ENCODE measurements at regions not wholly inside any gene's neighbourhood (a gene's known extent, or its start where the extent isn't known, plus 50 kb on each side); places are given as distances from the start of the nearest gene placed in this dataset.
A peak's percentile ranks its signal among the peaks of the same experiment; 100 is the strongest.
"Not testable (repeated sequence)": the region's sequence is repeated elsewhere in the genome, so short reads cannot be mapped to it uniquely, and the experiment has no call there.

DNA sequence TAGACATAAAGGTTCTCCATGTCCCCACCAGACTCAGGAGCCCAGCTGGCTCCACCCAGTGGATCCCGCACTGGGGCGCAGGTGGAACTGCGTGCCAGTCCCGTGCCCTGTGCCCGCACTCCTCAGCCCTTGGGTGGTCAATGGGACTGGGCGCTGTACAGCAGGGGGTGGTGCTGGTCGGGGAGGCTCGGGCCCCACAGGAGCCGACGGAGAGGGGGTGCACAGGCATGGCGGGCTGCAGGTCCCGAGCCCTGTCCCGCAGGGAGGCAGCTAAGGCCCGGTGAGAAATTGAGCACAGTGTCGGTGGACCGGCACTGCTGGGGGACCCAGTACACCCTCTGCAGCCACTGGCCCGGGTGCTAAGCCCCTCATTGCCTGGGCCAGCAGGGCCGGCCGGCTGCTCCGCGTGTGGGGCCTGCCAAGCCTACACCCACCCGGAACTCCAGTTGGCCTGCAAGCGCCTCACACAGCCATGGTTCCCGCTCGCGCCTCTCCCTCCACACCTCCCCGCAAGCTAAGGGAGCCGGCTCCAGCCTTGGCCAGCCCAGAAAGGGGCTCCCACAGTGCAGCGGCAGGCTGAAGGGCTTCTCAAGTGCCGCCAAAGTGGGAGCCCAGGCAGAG is 832.9 kb downstream of the CENPC start:
- not testable (repeated sequence) for DNase-seq (ENCODE audit: low read depth in 2 of 2)

DNA sequence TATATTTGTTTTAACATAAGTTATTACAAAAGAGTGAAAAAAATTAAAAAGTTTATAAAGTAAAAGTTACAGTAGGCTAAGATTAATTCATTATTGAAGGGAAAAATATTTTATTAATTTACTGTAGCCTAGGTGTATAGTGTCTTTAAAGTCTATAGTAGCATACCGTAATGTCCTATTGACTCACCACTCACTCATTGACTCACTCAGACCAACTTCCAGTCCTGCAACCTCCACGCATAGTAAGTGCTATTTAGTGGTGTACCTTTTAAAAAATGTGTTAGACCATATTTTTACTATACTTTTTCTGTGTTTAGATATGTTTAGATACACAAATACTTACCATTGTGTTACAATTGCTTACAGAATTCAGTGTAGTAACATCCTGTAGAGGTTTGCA is 841.1 kb downstream of the CENPC start:
- DNase-seq (ENCODE audit: low read depth in 2 of 2) = no peak

DNA sequence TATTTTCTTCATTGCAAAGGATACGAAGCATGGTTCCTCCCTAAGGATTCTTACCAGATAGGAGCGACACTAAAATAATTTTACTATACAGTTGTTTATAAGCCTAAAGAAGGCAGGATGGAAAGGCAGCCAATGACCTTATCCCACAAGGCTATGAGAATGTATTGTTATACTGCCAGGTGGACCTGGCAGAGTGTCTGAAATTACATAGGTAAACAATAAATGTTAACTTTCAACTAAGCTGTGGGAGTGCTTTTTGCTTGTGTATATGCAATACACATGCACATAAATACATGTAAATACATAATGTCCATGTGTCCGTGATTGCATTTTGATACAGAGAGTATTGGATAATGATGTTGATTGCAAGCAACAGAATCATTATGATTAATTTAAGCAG is 850.6 kb downstream of the CENPC start:
- DNase-seq (ENCODE audit: low read depth in 2 of 2) = no peak

DNA sequence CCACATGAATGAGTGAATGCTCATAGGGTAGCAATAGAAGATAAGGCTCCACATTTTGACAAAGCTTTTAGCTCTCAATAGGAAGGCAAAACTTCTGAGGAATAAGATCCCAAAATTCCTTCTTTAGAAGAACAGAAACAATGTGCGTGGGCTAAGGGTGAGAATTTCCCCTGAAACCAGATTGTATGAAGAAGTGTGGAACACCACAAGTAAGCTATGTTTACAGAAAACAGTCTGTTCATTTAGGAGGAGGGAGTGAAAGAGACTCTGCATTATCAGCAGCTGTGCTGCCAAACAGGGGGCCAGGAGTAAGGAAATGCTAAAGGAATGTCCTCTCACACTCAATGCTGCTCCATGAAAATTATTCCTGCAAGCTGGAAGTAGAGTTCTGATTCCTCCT is 851.6 kb downstream of the CENPC start:
- no peak for DNase-seq (ENCODE audit: low read depth in 2 of 2)

DNA sequence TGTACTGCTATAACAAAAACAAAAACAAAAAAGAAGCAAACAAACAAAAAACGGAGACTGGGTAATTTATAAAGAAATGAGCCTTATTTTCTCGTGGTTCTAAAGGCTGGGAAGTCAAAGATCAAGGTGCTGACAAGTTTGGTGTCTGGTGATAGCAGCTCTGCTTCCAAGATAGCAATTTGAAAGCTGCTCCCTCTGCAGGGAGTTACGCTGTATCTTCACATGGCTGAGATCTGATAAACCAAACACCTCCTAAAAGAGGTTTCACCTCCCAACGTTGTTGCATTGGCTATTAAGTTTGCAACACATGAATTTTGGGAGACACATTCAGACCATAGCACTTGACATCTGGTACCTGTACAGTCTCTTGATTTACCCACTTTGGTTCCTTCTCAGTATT is 854.2 kb downstream of the CENPC start:
- DNase-seq (ENCODE audit: low read depth in 2 of 2) = no peak

DNA sequence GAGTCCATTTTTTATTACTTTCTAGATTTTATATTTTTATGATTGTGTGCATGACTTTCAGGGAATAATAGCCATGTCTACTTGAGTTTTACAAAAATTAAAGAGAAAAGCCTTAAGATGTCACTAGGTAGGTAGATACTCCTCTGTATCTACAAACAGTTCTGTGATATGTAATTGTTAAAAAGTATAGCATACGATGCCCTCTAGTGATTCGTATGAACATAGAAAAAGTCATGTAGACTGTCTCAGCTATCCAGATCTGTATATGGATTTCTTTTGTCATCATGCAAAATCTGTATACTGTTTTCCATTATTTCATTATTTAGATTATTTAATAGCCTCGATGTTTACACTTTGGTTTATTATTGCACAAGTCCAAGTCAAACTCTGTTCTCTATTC is 856.6 kb downstream of the CENPC start:
- DNase-seq (ENCODE audit: low read depth in 2 of 2) = no peak

DNA sequence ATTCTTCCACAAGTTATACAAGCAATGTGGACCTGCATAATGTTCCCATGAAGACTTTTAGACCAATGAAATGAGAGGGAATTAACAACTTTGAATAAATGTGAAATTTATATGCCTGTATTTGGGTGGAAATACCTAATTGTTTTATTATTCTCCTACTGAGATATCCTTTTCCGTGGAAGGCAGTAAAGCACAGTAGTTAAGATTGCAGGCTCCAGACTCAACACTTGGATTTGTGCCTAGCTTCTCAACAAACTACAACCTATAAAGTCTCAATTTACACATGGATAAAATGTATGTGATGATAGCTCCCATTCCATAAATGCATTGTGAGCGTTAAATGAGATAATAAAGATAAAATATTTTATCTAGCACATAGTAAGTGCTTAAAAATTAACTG is 857.8 kb downstream of the CENPC start:
- no peak for DNase-seq (ENCODE audit: low read depth in 2 of 2)

DNA sequence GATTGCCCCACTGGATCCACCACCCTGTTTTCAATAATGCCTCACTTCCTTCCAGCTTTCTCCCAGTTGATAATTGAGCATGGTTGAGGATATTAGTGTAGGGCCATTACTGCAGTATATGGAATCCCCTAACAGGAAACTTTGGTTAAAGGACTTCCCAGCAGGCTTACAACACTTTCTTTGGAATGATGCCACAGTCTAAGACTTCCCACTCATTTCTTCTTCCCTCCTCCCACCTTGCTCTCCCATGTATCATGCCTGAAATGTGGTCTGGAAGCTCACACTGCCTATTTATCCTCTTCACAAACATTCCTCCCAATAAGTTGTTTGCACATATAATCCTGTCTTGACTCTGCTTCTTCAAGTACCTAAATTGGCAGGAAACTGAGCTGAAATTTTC is 863.3 kb downstream of the CENPC start:
- DNase-seq (ENCODE audit: low read depth in 2 of 2) = peak; percentile 3 to 9

DNA sequence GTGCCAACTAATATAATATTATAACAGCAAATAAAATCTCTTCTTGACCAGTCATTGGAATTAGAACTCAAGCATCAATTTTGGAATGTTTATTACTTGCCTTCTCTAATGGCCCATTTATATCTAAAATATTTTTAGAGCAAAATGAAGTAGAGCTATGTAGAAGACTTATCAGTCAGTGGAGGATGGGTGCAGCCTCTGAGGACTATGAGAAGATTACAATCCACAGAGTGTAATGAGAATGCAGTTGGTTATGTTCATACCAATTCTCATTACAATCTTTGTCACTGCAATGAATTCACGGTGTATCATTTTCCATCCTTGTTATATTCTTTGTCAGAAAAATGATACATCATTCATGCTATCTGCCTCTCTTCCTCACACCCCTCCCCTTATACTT is 878.1 kb downstream of the CENPC start:
- DNase-seq (ENCODE audit: low read depth in 2 of 2) = no peak

DNA sequence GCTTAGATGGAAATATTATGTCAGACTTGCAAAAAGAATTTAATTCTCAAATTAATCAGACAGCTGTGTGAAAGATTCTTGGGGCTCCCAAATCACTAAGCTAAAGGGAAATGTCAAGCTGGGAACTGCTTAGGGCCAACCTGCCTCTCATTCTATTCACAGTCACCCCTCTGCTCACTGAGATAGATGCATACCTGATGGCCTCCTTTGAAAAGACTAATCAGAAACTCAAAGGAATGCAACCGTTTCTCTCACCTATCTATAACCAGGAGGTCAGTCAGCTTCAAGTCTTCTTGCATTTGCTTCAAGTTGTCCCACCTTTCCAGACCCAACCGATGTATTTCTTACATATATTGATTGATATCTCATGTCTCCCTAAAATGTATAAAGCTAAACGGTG is 882.7 kb downstream of the CENPC start:
- DNase-seq (ENCODE audit: low read depth in 2 of 2) = no peak

DNA sequence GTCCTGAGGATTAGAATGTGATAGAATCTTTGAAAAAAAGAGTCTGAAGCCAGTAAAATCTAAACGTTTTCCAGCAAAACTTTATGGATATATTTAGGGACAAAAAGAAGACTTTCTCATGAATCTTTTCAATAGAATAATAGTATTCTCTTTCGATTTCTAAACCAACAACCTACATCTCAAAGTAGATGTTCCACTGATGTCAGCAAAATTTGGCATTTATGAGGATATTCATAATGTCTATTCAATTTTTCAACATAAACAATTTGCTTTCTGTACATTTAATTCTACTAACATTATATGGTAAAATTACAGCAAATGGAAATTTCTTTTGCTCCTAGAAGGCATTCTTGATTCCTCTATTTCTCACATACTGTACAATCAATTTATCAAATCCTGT is 886.5 kb downstream of the CENPC start:
- no peak for DNase-seq (ENCODE audit: low read depth in 2 of 2)

DNA sequence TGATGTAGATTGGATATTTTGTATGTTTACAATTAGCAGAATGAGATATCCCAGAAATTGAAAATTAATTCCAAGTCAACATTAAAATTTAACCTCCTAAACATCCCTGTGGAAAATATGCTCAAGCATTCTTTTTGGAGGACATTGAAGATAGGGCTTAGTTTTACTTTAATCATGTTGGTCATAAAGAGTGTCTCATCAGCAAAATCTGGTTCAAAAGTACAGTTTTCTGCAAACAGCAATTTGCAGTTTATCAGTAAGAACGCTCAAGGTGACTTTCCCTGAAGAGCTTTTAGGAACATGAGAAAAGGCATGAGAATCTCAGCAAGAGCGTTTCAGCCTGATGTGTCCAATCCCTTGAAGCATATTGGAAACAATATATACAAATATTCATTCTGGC is 889.8 kb downstream of the CENPC start:
- DNase-seq (ENCODE audit: low read depth in 2 of 2) = no peak

DNA sequence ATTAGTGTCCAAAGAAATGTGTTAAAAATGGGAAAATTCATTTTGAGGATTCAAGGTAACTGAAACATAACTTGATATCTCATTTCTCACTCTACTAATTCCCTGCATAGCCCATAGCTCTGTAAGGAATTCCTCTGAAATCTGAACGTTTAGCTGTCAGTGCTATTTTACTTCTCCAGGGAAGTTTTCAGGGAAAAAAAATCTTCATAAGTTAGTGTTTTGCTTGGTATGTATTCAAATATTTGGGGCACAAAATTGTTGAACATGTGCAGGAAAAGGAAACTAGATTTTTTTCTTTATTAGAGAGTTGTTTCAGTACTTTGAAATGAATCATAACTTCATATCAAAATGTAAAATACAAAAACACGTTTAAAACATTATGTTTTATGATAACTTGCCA is 891.4 kb downstream of the CENPC start:
- no peak for DNase-seq (ENCODE audit: low read depth in 2 of 2)

DNA sequence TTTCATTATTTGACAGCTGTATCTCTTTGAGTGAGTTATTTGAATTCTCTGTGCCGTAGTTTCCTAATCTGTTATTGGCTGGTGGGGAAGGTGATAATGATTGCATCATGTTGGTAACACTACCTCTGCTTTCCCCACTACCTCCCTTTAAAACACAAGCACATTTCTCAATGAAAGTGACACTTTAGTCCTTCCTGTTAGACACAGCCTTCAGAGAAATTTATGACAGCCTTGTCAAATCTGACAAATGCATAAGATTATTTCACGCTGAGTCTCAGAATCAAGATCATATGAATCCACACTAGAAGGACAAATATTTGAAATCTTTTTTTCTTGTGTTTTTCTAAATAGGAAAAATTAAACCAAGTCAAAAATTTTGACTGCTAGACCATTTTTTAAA is 896.1 kb downstream of the CENPC start:
- no peak for DNase-seq (ENCODE audit: low read depth in 2 of 2)

DNA sequence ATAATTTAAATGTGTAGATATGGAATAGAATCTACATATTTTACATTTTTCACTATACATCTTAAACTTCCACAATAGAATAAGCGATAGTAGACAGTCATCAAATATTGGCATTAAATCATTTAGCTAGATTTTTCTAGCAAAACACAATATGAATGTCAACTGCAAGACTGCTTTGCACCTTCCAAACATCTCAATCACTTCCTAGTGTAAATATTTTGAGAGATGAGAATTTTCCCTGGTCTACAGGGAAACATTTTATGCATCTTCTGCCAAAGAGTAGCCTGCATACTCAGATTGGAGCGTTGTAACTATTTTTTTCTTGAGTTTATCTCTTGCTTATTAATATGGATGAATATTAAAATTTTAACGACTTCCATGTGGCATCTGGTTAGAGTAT is 897.4 kb downstream of the CENPC start:
- DNase-seq (ENCODE audit: low read depth in 2 of 2) = no peak

DNA sequence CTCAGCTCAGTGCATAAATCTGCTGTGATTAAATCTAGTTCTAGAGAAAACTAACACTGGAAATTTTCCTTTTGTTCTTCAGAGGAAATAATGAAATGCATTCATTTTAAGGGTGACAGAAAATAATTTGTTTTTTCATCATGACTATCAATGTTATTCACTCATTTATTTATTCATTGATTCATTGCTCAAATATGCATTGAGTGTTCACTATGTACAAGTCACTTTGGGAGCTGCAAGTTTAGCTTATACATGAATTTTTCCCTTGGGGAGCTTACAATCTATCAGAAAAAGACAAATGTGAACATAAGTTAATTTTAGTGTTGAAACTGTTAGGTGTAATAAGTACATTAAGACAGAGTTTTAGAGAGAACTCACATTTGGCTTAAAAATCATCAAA is 897.8 kb downstream of the CENPC start:
- DNase-seq (ENCODE audit: low read depth in 2 of 2) = no peak

DNA sequence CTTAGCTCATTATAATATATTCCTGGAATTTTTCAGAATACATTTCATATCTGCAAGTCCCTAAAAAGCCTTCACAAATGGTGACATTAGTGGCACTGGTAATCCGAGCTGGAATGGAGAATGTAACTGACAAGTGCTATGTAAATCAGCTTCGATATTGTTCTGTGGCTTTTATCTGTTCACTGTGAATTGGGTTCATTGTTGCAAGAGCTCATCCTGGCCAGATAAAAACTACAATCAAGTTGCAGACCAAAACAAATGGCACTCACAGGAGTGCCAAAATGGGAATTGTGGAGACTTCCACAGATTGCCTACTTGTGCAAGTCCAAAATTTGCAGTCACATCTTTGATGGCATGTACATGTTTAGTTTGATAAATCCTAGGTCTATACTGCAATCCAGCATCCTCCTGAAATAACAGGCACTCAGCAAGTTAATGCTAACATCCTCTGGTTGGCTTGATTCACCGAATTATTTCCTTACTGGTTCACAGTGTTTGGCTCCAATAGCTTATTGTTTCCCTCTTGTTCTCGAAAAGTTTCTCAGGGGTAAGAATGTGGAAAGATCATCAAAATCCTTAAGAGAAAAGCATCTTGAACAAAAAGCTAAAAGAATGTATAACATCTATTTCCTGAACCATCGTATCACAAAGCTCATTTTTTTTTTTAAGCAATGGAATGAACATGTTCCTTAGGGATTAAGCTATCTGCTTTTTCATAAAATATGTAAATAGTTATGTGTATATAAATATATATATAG is 904.9 kb downstream of the CENPC start:
- DNase-seq (ENCODE audit: low read depth in 2 of 2) = no peak

DNA sequence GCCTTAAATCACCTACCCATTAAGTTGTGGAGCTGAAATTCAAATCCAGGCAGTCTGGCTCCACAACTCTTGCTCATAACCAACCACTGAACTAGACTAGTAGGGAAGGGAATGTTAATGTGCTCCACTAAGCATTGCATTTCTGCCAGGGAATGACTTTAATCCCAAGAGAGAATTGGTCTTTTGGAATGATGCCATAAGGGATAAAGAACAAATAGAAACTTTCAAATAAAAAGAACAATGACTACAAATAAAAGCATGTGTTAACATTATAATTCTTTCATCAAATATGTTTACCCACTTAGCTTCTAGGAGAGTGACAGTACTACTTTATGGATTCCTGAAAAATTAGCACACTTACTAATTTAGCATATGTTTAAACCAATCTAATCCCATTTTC is 905.9 kb downstream of the CENPC start:
- DNase-seq (ENCODE audit: low read depth in 2 of 2) = no peak

DNA sequence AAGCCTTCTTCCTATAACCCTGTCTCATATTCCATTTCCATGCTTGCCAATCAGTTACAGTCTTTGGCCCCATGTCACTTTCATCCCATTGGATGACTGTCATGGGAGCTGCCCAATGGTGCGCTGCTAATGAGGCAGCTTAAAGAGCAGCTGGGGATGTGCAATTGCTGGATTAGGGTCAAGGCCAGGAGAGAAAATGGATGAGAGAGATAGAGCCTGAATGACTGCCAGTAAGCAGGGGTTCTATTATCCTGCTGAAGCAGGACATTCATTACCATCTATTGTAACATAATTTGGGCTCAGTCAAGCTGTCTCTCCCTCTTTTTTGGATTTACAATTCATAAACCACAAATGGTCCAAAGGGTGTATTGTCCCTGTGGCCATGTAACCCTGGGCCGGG is 909.0 kb downstream of the CENPC start:
- DNase-seq (ENCODE audit: low read depth in 2 of 2) = no peak

DNA sequence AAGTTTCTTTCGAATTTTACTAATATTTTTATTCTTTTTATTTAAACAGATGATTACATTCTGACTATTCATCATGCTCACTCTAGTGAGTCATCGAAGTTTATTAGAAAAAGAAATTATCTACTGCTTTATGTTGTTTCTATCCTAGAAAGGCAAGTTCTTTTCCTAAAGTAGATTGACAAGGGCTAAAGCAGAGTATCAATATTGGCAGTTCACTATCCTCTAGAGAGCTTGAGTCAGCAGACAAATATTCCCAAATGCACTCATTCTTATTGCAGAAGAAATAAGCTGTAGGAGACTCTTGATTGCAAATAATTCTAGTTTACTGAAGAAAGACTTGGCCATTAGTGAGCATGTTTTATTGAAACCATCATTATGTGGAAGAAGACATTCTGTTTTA is 911.8 kb downstream of the CENPC start:
- no peak for DNase-seq (ENCODE audit: low read depth in 2 of 2)

DNA sequence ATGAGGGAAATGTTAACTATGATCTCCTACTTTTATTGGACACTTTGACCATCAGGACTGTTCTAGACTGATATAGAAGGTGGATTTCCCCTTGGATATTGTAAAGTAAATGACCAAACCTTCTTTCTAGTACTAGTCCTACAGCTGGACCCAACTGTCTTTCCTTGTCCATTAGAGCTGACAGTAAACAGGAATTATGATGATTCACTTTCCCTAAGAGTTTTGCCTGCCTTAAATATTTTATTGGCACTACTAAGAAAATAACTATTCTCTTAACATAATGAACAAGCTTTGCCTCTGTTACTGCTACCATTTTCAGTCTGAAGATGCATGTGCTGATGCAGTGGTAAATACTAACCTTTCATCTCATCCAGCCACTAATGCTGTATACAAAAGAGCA is 915.4 kb downstream of the CENPC start:
- DNase-seq (ENCODE audit: low read depth in 2 of 2) = no peak

DNA sequence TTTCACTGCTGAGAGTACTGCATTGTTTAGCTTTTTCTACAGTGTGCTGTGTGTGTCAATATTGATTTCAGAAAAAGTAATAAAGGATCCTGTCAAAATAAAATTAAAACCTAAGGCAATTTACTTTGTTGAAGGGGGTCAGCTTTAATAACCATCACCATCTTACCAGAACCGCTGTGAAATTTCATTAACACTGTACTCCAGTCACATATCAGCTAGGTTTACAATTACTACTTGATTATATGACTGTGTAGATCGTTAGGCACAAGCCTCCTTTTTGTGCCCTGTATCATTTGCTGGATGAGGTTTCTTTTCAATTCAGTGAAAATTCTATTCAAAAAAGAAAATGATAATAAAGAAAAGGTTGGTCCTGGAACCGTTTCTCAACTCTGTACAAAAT is 917.2 kb downstream of the CENPC start:
- no peak for DNase-seq (ENCODE audit: low read depth in 2 of 2)

DNA sequence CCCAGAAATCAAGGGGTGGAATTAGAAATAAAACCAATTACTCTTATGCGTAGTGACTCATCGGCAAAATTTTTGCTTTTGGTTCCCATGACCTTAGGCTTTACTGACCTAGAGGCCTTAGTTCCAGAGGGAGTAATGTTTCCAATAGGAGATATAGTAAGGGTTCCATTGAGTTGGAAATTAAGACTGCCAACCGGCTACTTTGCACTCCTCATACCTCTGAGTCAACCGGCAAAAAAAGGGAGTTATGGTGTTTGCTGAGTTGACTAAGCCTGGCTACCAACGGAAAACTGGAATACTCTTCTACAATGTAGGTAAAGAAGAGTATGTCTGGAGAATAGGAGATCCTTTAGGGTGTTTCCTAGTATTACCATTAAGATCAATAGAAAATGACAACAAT is 919.8 kb downstream of the CENPC start:
- no peak for DNase-seq (ENCODE audit: low read depth in 2 of 2)

DNA sequence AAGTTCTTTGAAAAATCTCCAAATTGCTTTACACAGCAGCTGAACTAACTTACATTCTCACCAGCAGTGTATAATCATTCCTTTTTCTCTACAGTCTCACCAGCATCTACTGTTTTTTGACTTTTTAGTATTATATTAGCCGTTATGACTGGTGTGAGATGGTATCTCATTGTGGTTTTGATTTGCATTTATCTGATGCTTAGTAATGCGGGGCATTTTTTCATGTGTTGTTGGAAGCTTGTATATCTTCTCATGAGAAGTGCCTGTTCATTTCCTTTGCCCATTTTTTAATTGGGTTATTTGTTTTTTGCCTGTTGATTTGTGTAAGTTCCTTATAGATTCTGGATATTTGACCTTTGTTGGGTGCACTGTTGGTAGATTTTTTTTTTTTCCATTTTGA is 931.7 kb downstream of the CENPC start:
- DNase-seq (ENCODE audit: low read depth in 2 of 2) = no peak

Data from fibroblast of skin of left biceps (primary cell).